ENCODE measurements at regions not wholly inside any gene's neighbourhood (a gene's known extent, or its start where the extent isn't known, plus 50 kb on each side); places are given as distances from the start of the nearest gene placed in this dataset.

DNA sequence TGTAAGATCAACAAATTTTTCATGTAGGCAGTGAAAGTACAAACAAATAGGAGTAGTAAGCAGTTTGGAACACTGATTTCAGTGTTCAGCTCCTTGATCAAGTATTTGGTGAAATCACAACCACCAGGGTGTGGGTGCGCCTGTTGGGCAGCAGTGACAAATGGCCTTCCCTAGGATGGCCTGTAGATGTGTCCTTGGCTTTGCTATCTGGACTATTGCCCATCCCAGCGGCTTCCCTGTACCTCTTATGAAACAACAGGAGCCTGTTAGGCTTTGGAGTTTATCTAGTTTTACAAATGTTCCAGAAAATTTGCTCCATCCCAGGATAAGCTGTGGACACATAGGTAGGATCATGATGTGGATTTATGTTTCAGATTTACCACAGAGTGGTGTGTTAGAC, 216.8 kb upstream of the FAT1 start:
- ChIA-PET POLR2A (no interaction called here), CTCF (no interaction called here)
- DNase-seq (ENCODE audit: extremely low spot score), result no peak
- TF ChIP-seq LEF1 (IDR thresholded peaks at IDR 0.05; ENCODE audit: borderline replicate concordance) (no peak), BHLHE40 (IDR thresholded peaks at IDR 0.05; ENCODE audit: borderline replicate concordance) (no peak), NFRKB (IDR thresholded peaks at IDR 0.05) (no peak), CTBP1 (IDR thresholded peaks at IDR 0.05; ENCODE audit: borderline replicate concordance) (no peak)

DNA sequence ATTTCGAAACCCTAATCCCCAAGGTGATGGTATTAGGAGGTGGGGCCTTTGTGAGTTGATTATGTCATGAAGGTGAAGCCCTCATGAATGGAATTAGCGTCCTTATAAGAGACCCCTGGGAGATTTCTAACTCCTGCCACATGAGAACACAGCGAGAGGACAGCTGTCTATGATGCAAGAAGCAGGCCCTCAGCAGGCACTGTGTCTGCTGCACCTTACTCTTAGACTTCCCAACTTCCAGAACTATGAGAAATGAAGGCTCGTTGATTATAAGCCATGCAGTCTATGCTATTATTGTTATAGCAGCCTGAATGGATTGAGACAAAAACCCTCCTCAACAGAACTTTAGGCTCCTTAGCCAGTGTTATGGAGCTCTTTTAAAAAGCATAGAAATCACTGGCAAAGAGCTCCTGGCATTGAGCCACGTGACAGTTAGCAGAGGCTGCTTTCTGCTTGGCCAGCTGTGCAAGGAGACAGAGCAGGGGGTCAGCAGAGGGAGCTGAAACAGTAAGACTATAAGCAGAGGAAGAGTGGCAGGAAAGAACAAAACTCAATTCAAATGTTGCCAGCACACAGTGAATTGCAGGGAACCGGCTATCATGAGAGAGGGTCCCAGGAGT, 219.2 kb upstream of the FAT1 start:
- ChIA-PET POLR2A (no interaction called here), CTCF (no interaction called here)
- DNase-seq (ENCODE audit: extremely low spot score), result no peak
- TF ChIP-seq L3MBTL2 (conservative IDR thresholded peaks at IDR 0.05) (no peak), SUZ12 (IDR thresholded peaks at IDR 0.05) (no peak), LEF1 (IDR thresholded peaks at IDR 0.05; ENCODE audit: borderline replicate concordance) (no peak), ARNT (IDR thresholded peaks at IDR 0.05) (no peak), NFRKB (IDR thresholded peaks at IDR 0.05) (no peak), ELF4 (IDR thresholded peaks at IDR 0.05) (no peak), SP1 (IDR thresholded peaks at IDR 0.05) (no peak), ZNF384 (IDR thresholded peaks at IDR 0.05) (no peak), TARDBP (IDR thresholded peaks at IDR 0.05) (no peak), CTBP1 (IDR thresholded peaks at IDR 0.05; ENCODE audit: borderline replicate concordance) (no peak), FOXM1 (IDR thresholded peaks at IDR 0.05; ENCODE audit: borderline replicate concordance) (no peak), HDGF (IDR thresholded peaks at IDR 0.05; ENCODE audit: borderline replicate concordance) (no peak), FOXK2 (IDR thresholded peaks at IDR 0.05) (no peak)
- TF ChIP-seq, protein P1, sequence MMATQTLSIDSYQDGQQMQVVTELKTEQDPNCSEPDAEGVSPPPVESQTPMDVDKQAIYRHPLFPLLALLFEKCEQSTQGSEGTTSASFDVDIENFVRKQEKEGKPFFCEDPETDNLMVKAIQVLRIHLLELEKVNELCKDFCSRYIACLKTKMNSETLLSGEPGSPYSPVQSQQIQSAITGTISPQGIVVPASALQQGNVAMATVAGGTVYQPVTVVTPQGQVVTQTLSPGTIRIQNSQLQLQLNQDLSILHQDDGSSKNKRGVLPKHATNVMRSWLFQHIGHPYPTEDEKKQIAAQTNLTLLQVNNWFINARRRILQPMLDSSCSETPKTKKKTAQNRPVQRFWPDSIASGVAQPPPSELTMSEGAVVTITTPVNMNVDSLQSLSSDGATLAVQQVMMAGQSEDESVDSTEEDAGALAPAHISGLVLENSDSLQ (IDR thresholded peaks at IDR 0.05), result no peak

DNA sequence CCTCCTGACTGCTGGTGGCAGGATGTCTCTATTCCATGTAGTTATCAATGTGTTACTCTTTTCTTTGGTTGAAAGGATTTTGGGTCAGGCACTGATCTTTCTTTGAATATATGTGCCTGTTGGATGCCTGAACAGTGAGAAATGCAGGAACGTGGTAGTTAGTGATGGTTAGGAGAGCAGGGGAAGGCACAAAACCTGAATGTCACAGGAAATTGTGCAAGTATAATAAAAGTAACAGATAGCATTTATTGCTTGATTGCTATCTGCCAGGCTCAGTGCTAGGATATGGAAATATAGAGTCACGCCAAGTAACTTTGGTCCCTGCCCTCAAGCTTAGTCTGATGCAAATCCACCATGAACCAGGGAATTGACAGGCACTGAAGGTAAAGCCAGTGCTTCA, 219.8 kb upstream of the FAT1 start:
- TF ChIP-seq HDGF (IDR thresholded peaks at IDR 0.05; ENCODE audit: borderline replicate concordance) (no peak), ARNT (IDR thresholded peaks at IDR 0.05) (no peak), CTBP1 (IDR thresholded peaks at IDR 0.05; ENCODE audit: borderline replicate concordance) (no peak), ELF4 (IDR thresholded peaks at IDR 0.05) (no peak), FOXK2 (IDR thresholded peaks at IDR 0.05) (no peak), FOXA1 (IDR thresholded peaks at IDR 0.05) (no peak)
- DNase-seq (ENCODE audit: extremely low spot score), result no peak
- ChIA-PET POLR2A (no interaction called here), CTCF (no interaction called here)

DNA sequence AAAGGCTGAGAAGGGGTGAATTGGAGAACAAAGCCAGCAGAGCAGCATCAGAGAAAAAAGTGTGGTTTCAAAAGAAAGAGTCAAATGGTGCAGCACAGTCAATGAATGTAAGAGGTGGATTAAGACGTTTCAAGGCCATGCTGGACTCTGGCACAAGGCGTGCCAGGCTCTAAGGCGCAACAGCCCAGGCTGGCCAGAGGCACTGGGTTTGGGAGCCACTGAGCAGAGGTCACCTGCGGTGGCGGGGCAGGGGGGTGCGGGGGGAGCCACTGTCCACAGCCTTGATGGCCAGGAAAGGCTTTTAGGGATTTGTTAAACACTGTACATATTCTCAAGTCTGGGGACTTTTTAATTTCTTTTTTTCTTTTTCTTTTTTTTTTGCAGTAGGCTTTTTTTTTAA, 222.5 kb upstream of the FAT1 start:
- TF ChIP-seq SP1 (IDR thresholded peaks at IDR 0.05) (no peak), CTBP1 (IDR thresholded peaks at IDR 0.05; ENCODE audit: borderline replicate concordance) (no peak), SUZ12 (IDR thresholded peaks at IDR 0.05) (no peak), FOXK2 (IDR thresholded peaks at IDR 0.05) (no peak), L3MBTL2 (conservative IDR thresholded peaks at IDR 0.05) (no peak), ZNF384 (IDR thresholded peaks at IDR 0.05) (no peak), BHLHE40 (IDR thresholded peaks at IDR 0.05; ENCODE audit: borderline replicate concordance) (no peak), FOXM1 (IDR thresholded peaks at IDR 0.05; ENCODE audit: borderline replicate concordance) (no peak), HDGF (IDR thresholded peaks at IDR 0.05; ENCODE audit: borderline replicate concordance) (no peak), FOXA1 (IDR thresholded peaks at IDR 0.05) (no peak), ARNT (IDR thresholded peaks at IDR 0.05) (no peak), ELF4 (IDR thresholded peaks at IDR 0.05) (no peak), LEF1 (IDR thresholded peaks at IDR 0.05; ENCODE audit: borderline replicate concordance) (no peak), TARDBP (IDR thresholded peaks at IDR 0.05) (no peak), NFRKB (IDR thresholded peaks at IDR 0.05) (no peak)
- TF ChIP-seq, protein P1 (IDR thresholded peaks at IDR 0.05), result no peak
- CTCF ChIA-PET, result no interaction called here
- DNase-seq (ENCODE audit: extremely low spot score), result no peak
- POLR2A ChIA-PET, result no interaction called here

DNA sequence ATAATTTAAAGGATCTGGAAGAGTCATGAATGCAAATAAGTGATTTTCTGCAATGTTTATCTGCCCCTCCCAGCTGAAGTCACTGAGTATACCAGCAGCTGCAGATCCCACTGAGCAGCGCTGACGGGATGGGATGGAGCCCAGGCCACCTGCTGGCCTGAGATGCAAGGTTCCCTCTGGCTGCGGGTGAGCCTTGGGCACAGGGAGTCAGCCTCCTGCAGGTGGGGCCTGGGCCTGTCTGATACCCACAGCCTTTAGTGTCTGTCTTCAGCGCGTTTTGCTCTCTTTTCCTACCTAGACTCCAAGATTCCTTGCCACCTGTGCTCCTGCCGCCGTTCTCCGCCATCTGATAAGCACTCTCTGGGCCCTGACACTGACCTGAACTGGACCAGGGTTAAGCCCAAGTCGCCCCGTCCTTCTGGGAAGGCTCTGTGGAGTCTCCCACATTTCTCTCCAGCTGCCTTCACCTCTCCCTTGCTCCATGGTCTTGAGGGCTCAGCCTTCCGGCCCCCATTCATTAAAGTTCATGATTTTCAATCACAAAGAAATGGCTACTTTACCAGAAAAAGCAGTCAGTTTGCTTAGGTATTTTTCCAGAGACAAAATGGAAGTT, 223.1 kb upstream of the FAT1 start:
- TF ChIP-seq LEF1 (IDR thresholded peaks at IDR 0.05; ENCODE audit: borderline replicate concordance) (no peak), CTBP1 (IDR thresholded peaks at IDR 0.05; ENCODE audit: borderline replicate concordance) (no peak), ZNF384 (IDR thresholded peaks at IDR 0.05) (no peak), FOXA1 (IDR thresholded peaks at IDR 0.05) (no peak), SP1 (IDR thresholded peaks at IDR 0.05) (no peak), L3MBTL2 (conservative IDR thresholded peaks at IDR 0.05) (no peak), BHLHE40 (IDR thresholded peaks at IDR 0.05; ENCODE audit: borderline replicate concordance) (no peak), SUZ12 (IDR thresholded peaks at IDR 0.05) (no peak), FOXK2 (IDR thresholded peaks at IDR 0.05) (no peak), TARDBP (IDR thresholded peaks at IDR 0.05) (no peak), HDGF (IDR thresholded peaks at IDR 0.05; ENCODE audit: borderline replicate concordance) (no peak), ELF4 (IDR thresholded peaks at IDR 0.05) (no peak), NFRKB (IDR thresholded peaks at IDR 0.05) (no peak), FOXM1 (IDR thresholded peaks at IDR 0.05; ENCODE audit: borderline replicate concordance) (no peak), ARNT (IDR thresholded peaks at IDR 0.05) (no peak)
- TF ChIP-seq, protein P1 (IDR thresholded peaks at IDR 0.05), result no peak
- ChIA-PET POLR2A (no interaction called here), CTCF (interaction anchor here (1.0 kb wide), 1 partner anchor 221 kb away, joined by 3 read pairs; no protein-coding TSS in a partner anchor)
- DNase-seq (ENCODE audit: extremely low spot score), result peak; percentile 25
